Right lobe of liver (tissue), 6 donors: ENCODE measurements at regions not wholly inside any gene's neighbourhood (a gene's known extent, or its start where the extent isn't known, plus 50 kb on each side); places are given as distances from the start of the nearest gene placed in this dataset.

Experiments
- ATAC-seq, 4 donors: fragments of 200-7000 bp; cut with Tn5 transposase; one replicate each; pipeline ENCODE4 v1.9.1; 2020; ENCODE audit warnings: mild to moderate bottlenecking in 4 of 4, moderate library complexity in 4 of 4
- DNase-seq, 3 donors: peaks; one replicate each; pipeline ENCODE4 v3.0.0-alpha.2; 2020
- H3K27ac ChIP-seq, 3 donors: fragments of 200-600 bp; one replicate each; pipeline ENCODE4 v1.8.0; 2022
- H3K27me3 ChIP-seq, 2 donors: fragments of 200-600 bp; one replicate each; pipeline ENCODE4 v1.8.0; 2022
- H3K36me3 ChIP-seq, 4 donors: fragments of 200-600 bp; sonication (generic) in 1 of 4; one replicate each; pipeline versions ENCODE4 v1.5.1 to v1.8.0; 2017 to 2022; ENCODE audit warnings: control low read depth in 1 of 4
- H3K4me1 ChIP-seq, 4 donors: fragments of 200-600 bp; sonication (generic) in 1 of 4; one replicate each; pipeline versions ENCODE4 v1.5.1 to v1.8.0; 2017 to 2022; ENCODE audit warnings: control low read depth in 1 of 4
- H3K4me3 ChIP-seq, 3 donors: fragments of 200-600 bp; one replicate each; pipeline ENCODE4 v1.8.0; 2022
- H3K9me3 ChIP-seq, 4 donors: fragments of 200-600 bp; sonication (generic) in 1 of 4; one replicate each; pipeline versions ENCODE4 v1.5.1 to v1.8.0; 2017 to 2022; ENCODE audit warnings: control low read depth in 1 of 4
- POLR2A ChIP-seq: fragments of 450-650 bp; IDR thresholded peaks from one replicate; pipeline ENCODE4 v1.6.1; 2017; ENCODE audit warnings: antibody characterized with exemption, mild to moderate bottlenecking
- WGBS: methylation state at CpG from one replicate; pipeline ENCODE4 v1.1.6; 2018; ENCODE audit warnings: low coverage, low lambda C conversion rate; ENCODE audit not compliant: insufficient coverage; ENCODE audit errors: missing lambda C conversion rate; 5-methylcytosine and 5-hydroxymethylcytosine counted together
- intact Hi-C, 2 donors: fragments of 100-400 bp; cut with DNase I; formaldehyde crosslinking; loops; one replicate each; pipeline versions ENCODE4 v1.11.2 to v1.14.1; 2022
- TF ChIP-seq, protein P1 (sequence below), 4 donors: fragments of 200-600 bp in 3 of 4; fragments of 450-650 bp in 1 of 4; IDR thresholded peaks; one replicate each; pipeline versions ENCODE4 v1.5.1 to v1.8.0; 2016 to 2022; ENCODE audit warnings: antibody characterized with exemption in 4 of 4, mild to moderate bottlenecking in 2 of 4
- donor health status: DM: no; HTN: yes; CAD: no.
- donor health status: DM: no; HTN: no; CAD: no.
- donor health status: DM: no; HTN: no; CAD: no.
- donor health status: DM: no; HTN: yes; CAD: no.
- donor health status: DM: no; HTN: yes; CAD: no.

GRCh38 chr12:131217024-131217586 is 263.4 kb downstream of the ADGRD1 start:
- intact Hi-C loops = no loop called here
- H3K27me3 ChIP-seq = no peaks in the 10 kb centered on the region
- H3K4me3 ChIP-seq = no peak overlapping the region
- H3K27ac ChIP-seq = no peak overlapping the region
- peak in 1 of 3 donors; percentile 43 for DNase-seq
- WGBS = 21% methylated on average over 6 of the region's 22 CpGs
- peak in 3 of 4 donors; percentile 27 to 71 (median 43) for ATAC-seq
- H3K9me3 ChIP-seq = no peaks in the 10 kb centered on the region
- no peaks in the 10 kb centered on the region for H3K36me3 ChIP-seq
- H3K4me1 ChIP-seq = no peaks in the 10 kb centered on the region
- TF ChIP-seq POLR2A = no peak
- TF ChIP-seq, protein P1, sequence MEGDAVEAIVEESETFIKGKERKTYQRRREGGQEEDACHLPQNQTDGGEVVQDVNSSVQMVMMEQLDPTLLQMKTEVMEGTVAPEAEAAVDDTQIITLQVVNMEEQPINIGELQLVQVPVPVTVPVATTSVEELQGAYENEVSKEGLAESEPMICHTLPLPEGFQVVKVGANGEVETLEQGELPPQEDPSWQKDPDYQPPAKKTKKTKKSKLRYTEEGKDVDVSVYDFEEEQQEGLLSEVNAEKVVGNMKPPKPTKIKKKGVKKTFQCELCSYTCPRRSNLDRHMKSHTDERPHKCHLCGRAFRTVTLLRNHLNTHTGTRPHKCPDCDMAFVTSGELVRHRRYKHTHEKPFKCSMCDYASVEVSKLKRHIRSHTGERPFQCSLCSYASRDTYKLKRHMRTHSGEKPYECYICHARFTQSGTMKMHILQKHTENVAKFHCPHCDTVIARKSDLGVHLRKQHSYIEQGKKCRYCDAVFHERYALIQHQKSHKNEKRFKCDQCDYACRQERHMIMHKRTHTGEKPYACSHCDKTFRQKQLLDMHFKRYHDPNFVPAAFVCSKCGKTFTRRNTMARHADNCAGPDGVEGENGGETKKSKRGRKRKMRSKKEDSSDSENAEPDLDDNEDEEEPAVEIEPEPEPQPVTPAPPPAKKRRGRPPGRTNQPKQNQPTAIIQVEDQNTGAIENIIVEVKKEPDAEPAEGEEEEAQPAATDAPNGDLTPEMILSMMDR (IDR thresholded peaks at IDR 0.05) = no peak

DNA sequence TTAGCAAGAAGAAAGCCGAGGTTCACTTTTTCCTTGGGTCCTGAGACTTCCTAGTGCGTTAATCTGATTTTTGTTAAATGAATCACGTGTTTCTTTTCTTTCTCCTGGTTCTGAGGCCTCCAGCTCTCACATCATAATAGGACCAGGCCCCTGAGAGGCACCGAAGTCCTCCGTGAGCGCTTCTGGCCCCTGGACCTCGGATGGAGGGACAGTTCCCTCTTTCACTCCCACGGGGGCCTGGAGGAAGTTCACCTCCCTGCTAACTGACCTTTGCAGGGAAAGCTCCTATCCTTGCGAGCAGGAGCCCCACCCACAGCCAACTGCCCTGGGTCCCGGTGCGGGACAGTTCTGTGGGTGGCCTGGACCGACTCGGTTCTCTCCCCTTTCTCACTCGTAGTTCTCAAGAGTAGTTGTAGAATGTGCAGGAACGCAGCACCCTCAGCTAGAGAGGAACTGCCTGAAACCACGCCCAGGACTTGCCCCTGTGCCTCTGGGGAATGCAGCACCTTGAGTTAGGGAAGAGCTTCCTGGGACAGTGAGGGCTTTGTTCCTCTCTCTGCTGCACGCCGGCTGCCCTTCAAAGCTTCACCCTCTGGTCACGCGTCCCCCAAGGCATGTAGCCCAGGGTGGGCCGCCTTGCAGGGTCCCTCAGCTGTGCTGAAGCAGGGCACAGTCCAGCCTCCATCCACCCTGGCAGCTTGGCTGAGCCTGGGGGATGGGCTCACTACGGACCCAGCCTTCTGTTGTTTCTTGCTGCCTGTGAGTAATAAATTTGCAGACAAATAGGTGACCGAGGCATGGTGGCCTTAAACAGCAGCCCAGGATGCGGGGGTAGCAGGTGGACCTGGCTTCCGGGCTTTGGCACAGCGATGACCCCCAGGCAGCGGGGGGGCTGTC is 264.6 kb downstream of the ADGRD1 start:
- H3K27me3 ChIP-seq = no peaks in the 10 kb centered on the region
- no peak overlapping the region for H3K27ac ChIP-seq
- H3K4me3 ChIP-seq = no peak overlapping the region
- TF ChIP-seq POLR2A = no peak
- TF ChIP-seq, protein P1 (IDR thresholded peaks at IDR 0.05) = no peak
- no peaks in the 10 kb centered on the region for H3K4me1 ChIP-seq
- DNase-seq = peak in 1 of 3 donors; percentile 35
- no peak for ATAC-seq
- no peaks in the 10 kb centered on the region for H3K36me3 ChIP-seq
- H3K9me3 ChIP-seq = no peaks in the 10 kb centered on the region
- intact Hi-C loops = no loop called here
- 44% methylated on average over 18 of the region's 27 CpGs for WGBS

- Histone ChIP-seq H3K9me3 (no peaks in the 10 kb centered on the region), H3K4me3 (no peak overlapping the region), H3K27me3 (no peaks in the 10 kb centered on the region), H3K4me1 (no peaks in the 10 kb centered on the region), H3K27ac (no peak overlapping the region), H3K36me3 (no peaks in the 10 kb centered on the region)
- ATAC-seq = no peak
- intact Hi-C loops = no loop called here
- TF ChIP-seq, protein P1 (IDR thresholded peaks at IDR 0.05) = no peak
- no peak for TF ChIP-seq POLR2A
- no peak for DNase-seq
- 49% methylated on average over 6 of the region's 15 CpGs for WGBS
Measured at GRCh38 chr12:131218923-131219669, 265.4 kb downstream of the ADGRD1 start.

- intact Hi-C loops = no loop called here
- no peaks in the 10 kb centered on the region for H3K9me3 ChIP-seq
- H3K4me1 ChIP-seq = no peaks in the 10 kb centered on the region
- WGBS = 50% methylated on average over 4 of the region's 11 CpGs
- DNase-seq = no peak
- TF ChIP-seq, protein P1 (IDR thresholded peaks at IDR 0.05) = no peak
- no peak for TF ChIP-seq POLR2A
- no peak for ATAC-seq
- no peak overlapping the region for H3K4me3 ChIP-seq
- H3K36me3 ChIP-seq = no peaks in the 10 kb centered on the region
- no peak overlapping the region for H3K27ac ChIP-seq
- H3K27me3 ChIP-seq = no peaks in the 10 kb centered on the region
Measured at GRCh38 chr12:131219670-131220330, 266.1 kb downstream of the ADGRD1 start.
